ENCODE measurements at regions not wholly inside any gene's neighbourhood (a gene's known extent, or its start where the extent isn't known, plus 50 kb on each side); places are given as distances from the start of the nearest gene placed in this dataset.

GRCh38 chr10:10779511-10779910 lies 238.2 kb upstream of the CELF2 start:
- Histone ChIP-seq H3K27me3 (ENCODE audit: control insufficient read depth, insufficient read depth, low read length) (no peaks in the 10 kb centered on the region), H3K36me3 (ENCODE audit: control insufficient read depth in 2 of 3, insufficient read depth in 3 of 3, low read length in 3 of 3) (no peaks in the 10 kb centered on the region), H3K4me3 (ENCODE audit: low read length in 3 of 3) (no peak overlapping the region), H3K9ac (ENCODE audit: low read length in 3 of 3) (no peak overlapping the region), H3K9me3 (ENCODE audit: control insufficient read depth in 2 of 3, insufficient read depth in 1 of 3, low read length in 3 of 3) (no peaks in the 10 kb centered on the region), H3K4me1 (ENCODE audit: control insufficient read depth in 2 of 3, insufficient read depth in 2 of 3, low read depth in 1 of 3, low read length in 3 of 3) (no peaks in the 10 kb centered on the region), H3K27ac (ENCODE audit: low read depth in 2 of 2, low read length in 2 of 2) (no peak overlapping the region)
- no peak for FAIRE-seq
- TF ChIP-seq CTCF (IDR thresholded peaks at IDR 0.05; ENCODE audit: borderline replicate concordance, extremely low read depth, insufficient read depth) = no peak
- intact Hi-C loops (cut with DNase I) = no loop called here
- DNase-seq = no peak

- Histone ChIP-seq H3K4me3 (ENCODE audit: low read length in 3 of 3) (no peak overlapping the region), H3K9me3 (ENCODE audit: control insufficient read depth in 2 of 3, insufficient read depth in 1 of 3, low read length in 3 of 3) (no peaks in the 10 kb centered on the region), H3K4me1 (ENCODE audit: control insufficient read depth in 2 of 3, insufficient read depth in 2 of 3, low read depth in 1 of 3, low read length in 3 of 3) (no peaks in the 10 kb centered on the region), H3K9ac (ENCODE audit: low read length in 3 of 3) (no peak overlapping the region), H3K36me3 (ENCODE audit: control insufficient read depth in 2 of 3, insufficient read depth in 3 of 3, low read length in 3 of 3) (no peaks in the 10 kb centered on the region), H3K27me3 (ENCODE audit: control insufficient read depth, insufficient read depth, low read length) (no peaks in the 10 kb centered on the region), H3K27ac (ENCODE audit: low read depth in 2 of 2, low read length in 2 of 2) (no peak overlapping the region)
- TF ChIP-seq CTCF (IDR thresholded peaks at IDR 0.05; ENCODE audit: borderline replicate concordance, extremely low read depth, insufficient read depth) = no peak
- no peak for FAIRE-seq
- intact Hi-C loops (cut with DNase I) = no loop called here
- no peak for DNase-seq
Observed at GRCh38 chr10:10780746-10781145, 236.9 kb upstream of the CELF2 start.

- DNase-seq = no peak
- intact Hi-C loops (cut with DNase I) = no loop called here
- no peak for FAIRE-seq
- H3K9me3 ChIP-seq (ENCODE audit: control insufficient read depth in 2 of 3, insufficient read depth in 1 of 3, low read length in 3 of 3) = no peaks in the 10 kb centered on the region
- no peak overlapping the region for H3K27ac ChIP-seq (ENCODE audit: low read depth in 2 of 2, low read length in 2 of 2)
- no peak for TF ChIP-seq CTCF (IDR thresholded peaks at IDR 0.05; ENCODE audit: borderline replicate concordance, extremely low read depth, insufficient read depth)
- no peaks in the 10 kb centered on the region for H3K36me3 ChIP-seq (ENCODE audit: control insufficient read depth in 2 of 3, insufficient read depth in 3 of 3, low read length in 3 of 3)
- no peak overlapping the region for H3K9ac ChIP-seq (ENCODE audit: low read length in 3 of 3)
- no peaks in the 10 kb centered on the region for H3K4me1 ChIP-seq (ENCODE audit: control insufficient read depth in 2 of 3, insufficient read depth in 2 of 3, low read depth in 1 of 3, low read length in 3 of 3)
- H3K4me3 ChIP-seq (ENCODE audit: low read length in 3 of 3) = no peak overlapping the region
- H3K27me3 ChIP-seq (ENCODE audit: control insufficient read depth, insufficient read depth, low read length) = no peaks in the 10 kb centered on the region
Observed at GRCh38 chr10:10782603-10783002, 235.1 kb upstream of the CELF2 start.

GRCh38 chr10:10785627-10786026 lies 232.0 kb upstream of the CELF2 start:
- no peak overlapping the region for H3K4me3 ChIP-seq (ENCODE audit: low read length in 3 of 3)
- no peak for TF ChIP-seq CTCF (IDR thresholded peaks at IDR 0.05; ENCODE audit: borderline replicate concordance, extremely low read depth, insufficient read depth)
- H3K9me3 ChIP-seq (ENCODE audit: control insufficient read depth in 2 of 3, insufficient read depth in 1 of 3, low read length in 3 of 3) = no peaks in the 10 kb centered on the region
- H3K27ac ChIP-seq (ENCODE audit: low read depth in 2 of 2, low read length in 2 of 2) = no peak overlapping the region
- FAIRE-seq (no peak), DNase-seq (peak in 2 of 5 donors; percentile 4 to 21)
- no peaks in the 10 kb centered on the region for H3K36me3 ChIP-seq (ENCODE audit: control insufficient read depth in 2 of 3, insufficient read depth in 3 of 3, low read length in 3 of 3)
- H3K9ac ChIP-seq (ENCODE audit: low read length in 3 of 3) = no peak overlapping the region
- H3K4me1 ChIP-seq (ENCODE audit: control insufficient read depth in 2 of 3, insufficient read depth in 2 of 3, low read depth in 1 of 3, low read length in 3 of 3) = no peaks in the 10 kb centered on the region
- H3K27me3 ChIP-seq (ENCODE audit: control insufficient read depth, insufficient read depth, low read length) = no peaks in the 10 kb centered on the region
- intact Hi-C loops (cut with DNase I) = no loop called here

Data from kidney (tissue), 13 donors.